Hepatocyte (in vitro differentiated cells): ENCODE measurements at regions not wholly inside any gene's neighbourhood (a gene's known extent, or its start where the extent isn't known, plus 50 kb on each side); places are given as distances from the start of the nearest gene placed in this dataset.

Experiments
- DNase-seq: peaks from one replicate; pipeline ENCODE4 v3.0.0-alpha.2; 2016; ENCODE audit warnings: low spot score
- H2AFZ ChIP-seq: fragments of 200-600 bp; sonication (generic); 2 replicates; pipeline ENCODE4 v1.6.0; 2016; ENCODE audit warnings: antibody characterized with exemption, mild to moderate bottlenecking
- H3K27ac ChIP-seq: fragments of 200-600 bp; sonication (generic); 2 replicates; pipeline ENCODE4 v1.5.1; 2016; ENCODE audit warnings: mild to moderate bottlenecking
- H3K27me3 ChIP-seq: fragments of 200-600 bp; sonication (generic); 2 replicates; pipeline ENCODE4 v1.6.1; 2016
- H3K36me3 ChIP-seq: fragments of 200-600 bp; sonication (generic); replicated peaks from 2 replicates; pipeline ENCODE4 v1.5.1; 2016; ENCODE audit warnings: low read depth; ENCODE audit not compliant: insufficient read depth
- H3K4me1 ChIP-seq: fragments of 200-600 bp; sonication (generic); 2 replicates; pipeline ENCODE4 v1.5.1; 2016; ENCODE audit warnings: mild to moderate bottlenecking, moderate library complexity; ENCODE audit not compliant: insufficient read depth
- H3K4me2 ChIP-seq: fragments of 200-600 bp; sonication (generic); 2 replicates; pipeline ENCODE4 v1.6.0; 2016
- H3K4me3 ChIP-seq: fragments of 200-600 bp; sonication (generic); 2 replicates; pipeline ENCODE4 v1.5.1; 2016; ENCODE audit warnings: mild to moderate bottlenecking
- H3K79me2 ChIP-seq: fragments of 200-600 bp; sonication (generic); 2 replicates; pipeline ENCODE4 v1.6.0; 2017; ENCODE audit warnings: mild to moderate bottlenecking
- H3K9me2 ChIP-seq: fragments of 200-600 bp; sonication (generic); replicated peaks from 2 replicates; pipeline ENCODE4 v1.6.0; 2017; ENCODE audit warnings: mild to moderate bottlenecking; ENCODE audit not compliant: insufficient read depth
- H3K9me3 ChIP-seq: fragments of 200-600 bp; sonication (generic); 2 replicates; pipeline ENCODE4 v1.5.1; 2016; ENCODE audit warnings: low read depth, mild to moderate bottlenecking
- H4K20me1 ChIP-seq: fragments of 200-600 bp; sonication (generic); 2 replicates; pipeline ENCODE4 v1.6.0; 2016; ENCODE audit warnings: mild to moderate bottlenecking; ENCODE audit not compliant: insufficient read depth, poor library complexity, severe bottlenecking
- CTCF ChIP-seq: fragments of 200-600 bp; sonication (generic); IDR thresholded peaks from 2 replicates; pipeline ENCODE4 v1.5.1; 2016; ENCODE audit warnings: antibody characterized with exemption, mild to moderate bottlenecking; ENCODE audit not compliant: poor library complexity
- EZH2 ChIP-seq: fragments of 200-600 bp; sonication (generic); IDR thresholded peaks from 2 replicates; pipeline ENCODE4 v1.6.1; 2016; ENCODE audit warnings: antibody characterized with exemption, mild to moderate bottlenecking, borderline replicate concordance
- EZH2phosphoT487 ChIP-seq: fragments of 200-600 bp; sonication (generic); IDR thresholded peaks from one replicate; pipeline ENCODE4 v1.6.1; 2018; ENCODE audit warnings: antibody characterized with exemption, mild to moderate bottlenecking, low read depth, moderate library complexity; ENCODE audit not compliant: unreplicated experiment, severe bottlenecking
- WGBS: methylation state at CpG from one replicate; pipeline ENCODE4 v1.1.6; 2016; ENCODE audit warnings: low lambda C conversion rate; ENCODE audit errors: missing lambda C conversion rate; 5-methylcytosine and 5-hydroxymethylcytosine counted together

GRCh38 chr4:78704317-78704716 lies 71.8 kb upstream of the BMP2K start:
- Histone ChIP-seq H2AFZ (no peak overlapping the region), H3K9me2 (no peaks in the 10 kb centered on the region), H3K79me2 (no peaks in the 10 kb centered on the region), H3K9me3 (no peaks in the 10 kb centered on the region), H3K36me3 (no peaks in the 10 kb centered on the region), H4K20me1 (no peaks in the 10 kb centered on the region), H3K4me3 (no peak overlapping the region), H3K4me1 (peaks cover 15% of the 10 kb centered on the region), H3K4me2 (no peak overlapping the region), H3K27me3 (no peaks in the 10 kb centered on the region), H3K27ac (peak overlapping the region; percentile 69)
- TF ChIP-seq EZH2: no peak
- TF ChIP-seq EZH2phosphoT487: no peak
- no peak for TF ChIP-seq CTCF
- no peak for DNase-seq

- DNase-seq: peak; percentile 38
Observed at GRCh38 chr4:78704981-78705683, 71.0 kb upstream of the BMP2K start.

GRCh38 chr4:78706302-78706701 lies 69.8 kb upstream of the BMP2K start:
- Histone ChIP-seq H3K36me3 (no peaks in the 10 kb centered on the region), H3K27me3 (no peaks in the 10 kb centered on the region), H2AFZ (no peak overlapping the region), H4K20me1 (no peaks in the 10 kb centered on the region), H3K4me2 (no peak overlapping the region), H3K27ac (peak overlapping the region; percentile 69), H3K9me3 (no peaks in the 10 kb centered on the region), H3K9me2 (no peaks in the 10 kb centered on the region), H3K4me1 (peaks cover 15% of the 10 kb centered on the region), H3K79me2 (no peaks in the 10 kb centered on the region), H3K4me3 (no peak overlapping the region)
- peak; percentile 54 for DNase-seq
- 40% methylated on average over 6 of the region's 6 CpGs for WGBS
- TF ChIP-seq CTCF (no peak), EZH2 (no peak), EZH2phosphoT487 (no peak)

More at GRCh38 chr4:78704981-78705683, 71.0 kb upstream of the BMP2K start:
- Histone ChIP-seq H3K4me3 (no peak overlapping the region), H3K9me2 (no peaks in the 10 kb centered on the region), H3K27me3 (no peaks in the 10 kb centered on the region), H4K20me1 (no peaks in the 10 kb centered on the region), H3K79me2 (no peaks in the 10 kb centered on the region), H3K4me2 (peak overlapping the region; percentile 8), H2AFZ (peak overlapping the region; percentile 15), H3K27ac (peak overlapping the region; percentile 69), H3K9me3 (no peaks in the 10 kb centered on the region), H3K4me1 (peaks cover 15% of the 10 kb centered on the region), H3K36me3 (no peaks in the 10 kb centered on the region)
- WGBS: 83% methylated on average over 3 of the region's 3 CpGs
- TF ChIP-seq EZH2 (no peak), EZH2phosphoT487 (no peak), CTCF (no peak)
